ENCODE measurements at regions not wholly inside any gene's neighbourhood (a gene's known extent, or its start where the extent isn't known, plus 50 kb on each side); places are given as distances from the start of the nearest gene placed in this dataset.
"Not testable (repeated sequence)": the region's sequence is repeated elsewhere in the genome, so short reads cannot be mapped to it uniquely, and the experiment has no call there.

- Histone ChIP-seq H3K36me3 (ENCODE audit: control insufficient read depth in 2 of 2, insufficient read depth in 2 of 2, low read length in 1 of 2) (no peaks in the 10 kb centered on the region), H3K4me1 (ENCODE audit: control insufficient read depth in 2 of 2, insufficient read depth in 2 of 2, low read length in 1 of 2) (no peaks in the 10 kb centered on the region), H3K4me3 (ENCODE audit: low read depth in 1 of 2, low read length in 2 of 2) (no peak overlapping the region), H3K27ac (ENCODE audit: low read depth in 2 of 2, low read length in 1 of 2) (no peak overlapping the region), H3K27me3 (ENCODE audit: control insufficient read depth in 1 of 2, insufficient read depth in 2 of 2, low read length in 2 of 2) (no peaks in the 10 kb centered on the region), H3K9me3 (ENCODE audit: control insufficient read depth in 2 of 2, insufficient read depth in 1 of 2, low read depth in 1 of 2, low read length in 1 of 2) (peaks cover 0 to 3% of the 10 kb centered on the region in 2 donors)
- WGBS, 2 donors = 72 to 77% methylated on average over 12 of the region's 12 CpGs
These were observed 64.7 kb downstream of the KCNJ18 start for GRCh38 chr17:21756856-21757619.

- not testable (repeated sequence) for H3K9me3 ChIP-seq (ENCODE audit: control insufficient read depth in 2 of 2, insufficient read depth in 1 of 2, low read depth in 1 of 2, low read length in 1 of 2); H3K4me3 ChIP-seq (ENCODE audit: low read depth in 1 of 2, low read length in 2 of 2); H3K27me3 ChIP-seq (ENCODE audit: control insufficient read depth in 1 of 2, insufficient read depth in 2 of 2, low read length in 2 of 2); H3K27ac ChIP-seq (ENCODE audit: low read depth in 2 of 2, low read length in 1 of 2); H3K4me1 ChIP-seq (ENCODE audit: control insufficient read depth in 2 of 2, insufficient read depth in 2 of 2, low read length in 1 of 2); H3K36me3 ChIP-seq (ENCODE audit: control insufficient read depth in 2 of 2, insufficient read depth in 2 of 2, low read length in 1 of 2)
- WGBS, 2 donors = 78 to 92% methylated on average over 1 of the region's 1 CpG
These were observed 67.3 kb downstream of the KCNJ18 start for GRCh38 chr17:21759636-21760035.

- H3K4me3 ChIP-seq (ENCODE audit: low read depth in 1 of 2, low read length in 2 of 2); H3K9me3 ChIP-seq (ENCODE audit: control insufficient read depth in 2 of 2, insufficient read depth in 1 of 2, low read depth in 1 of 2, low read length in 1 of 2); H3K4me1 ChIP-seq (ENCODE audit: control insufficient read depth in 2 of 2, insufficient read depth in 2 of 2, low read length in 1 of 2); H3K27ac ChIP-seq (ENCODE audit: low read depth in 2 of 2, low read length in 1 of 2); H3K36me3 ChIP-seq (ENCODE audit: control insufficient read depth in 2 of 2, insufficient read depth in 2 of 2, low read length in 1 of 2); H3K27me3 ChIP-seq (ENCODE audit: control insufficient read depth in 1 of 2, insufficient read depth in 2 of 2, low read length in 2 of 2): not testable (repeated sequence)
- 81 to 84% methylated on average over 25 of the region's 25 CpGs for WGBS, 2 donors
These were observed 71.5 kb downstream of the KCNJ18 start for GRCh38 chr17:21763738-21764340.

- not testable (repeated sequence) for H3K36me3 ChIP-seq (ENCODE audit: control insufficient read depth in 2 of 2, insufficient read depth in 2 of 2, low read length in 1 of 2); H3K27me3 ChIP-seq (ENCODE audit: control insufficient read depth in 1 of 2, insufficient read depth in 2 of 2, low read length in 2 of 2); H3K9me3 ChIP-seq (ENCODE audit: control insufficient read depth in 2 of 2, insufficient read depth in 1 of 2, low read depth in 1 of 2, low read length in 1 of 2); H3K4me1 ChIP-seq (ENCODE audit: control insufficient read depth in 2 of 2, insufficient read depth in 2 of 2, low read length in 1 of 2); H3K4me3 ChIP-seq (ENCODE audit: low read depth in 1 of 2, low read length in 2 of 2); H3K27ac ChIP-seq (ENCODE audit: low read depth in 2 of 2, low read length in 1 of 2)
- 63 to 68% methylated on average over 11 of the region's 11 CpGs for WGBS, 2 donors
These were observed 73.4 kb downstream of the KCNJ18 start for GRCh38 chr17:21765651-21766290.

DNA sequence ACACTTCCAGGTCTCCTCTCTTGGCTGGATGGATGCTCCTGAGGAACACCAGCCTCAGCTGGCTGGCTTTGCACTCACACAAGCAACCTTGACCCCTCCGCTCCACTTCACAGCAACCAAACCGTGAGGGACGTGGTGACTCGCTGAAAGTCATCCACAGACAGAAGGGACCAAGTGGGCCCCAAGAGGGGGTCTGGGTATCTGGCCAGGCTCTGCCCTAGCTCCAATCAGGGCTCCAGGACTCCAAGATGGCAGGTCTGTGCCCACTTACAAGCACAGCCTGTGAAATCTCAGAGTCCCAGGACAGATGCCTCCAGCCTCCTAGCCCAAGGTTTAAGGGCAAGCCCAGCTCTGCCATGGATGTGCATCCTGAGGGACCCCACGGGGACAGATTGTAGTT is 74.2 kb downstream of the KCNJ18 start:
- H3K27me3 ChIP-seq (ENCODE audit: control insufficient read depth in 1 of 2, insufficient read depth in 2 of 2, low read length in 2 of 2); H3K27ac ChIP-seq (ENCODE audit: low read depth in 2 of 2, low read length in 1 of 2); H3K4me3 ChIP-seq (ENCODE audit: low read depth in 1 of 2, low read length in 2 of 2); H3K36me3 ChIP-seq (ENCODE audit: control insufficient read depth in 2 of 2, insufficient read depth in 2 of 2, low read length in 1 of 2); H3K9me3 ChIP-seq (ENCODE audit: control insufficient read depth in 2 of 2, insufficient read depth in 1 of 2, low read depth in 1 of 2, low read length in 1 of 2); H3K4me1 ChIP-seq (ENCODE audit: control insufficient read depth in 2 of 2, insufficient read depth in 2 of 2, low read length in 1 of 2): not testable (repeated sequence)
- 75 to 82% methylated on average over 5 of the region's 5 CpGs for WGBS, 2 donors

GRCh38 chr17:21767162-21768156 is 75.1 kb downstream of the KCNJ18 start:
- not testable (repeated sequence) for H3K4me1 ChIP-seq (ENCODE audit: control insufficient read depth in 2 of 2, insufficient read depth in 2 of 2, low read length in 1 of 2); H3K36me3 ChIP-seq (ENCODE audit: control insufficient read depth in 2 of 2, insufficient read depth in 2 of 2, low read length in 1 of 2); H3K9me3 ChIP-seq (ENCODE audit: control insufficient read depth in 2 of 2, insufficient read depth in 1 of 2, low read depth in 1 of 2, low read length in 1 of 2); H3K27ac ChIP-seq (ENCODE audit: low read depth in 2 of 2, low read length in 1 of 2); H3K27me3 ChIP-seq (ENCODE audit: control insufficient read depth in 1 of 2, insufficient read depth in 2 of 2, low read length in 2 of 2); H3K4me3 ChIP-seq (ENCODE audit: low read depth in 1 of 2, low read length in 2 of 2)
- WGBS, 2 donors = 63 to 70% methylated on average over 6 to 7 of the region's 7 CpGs

DNA sequence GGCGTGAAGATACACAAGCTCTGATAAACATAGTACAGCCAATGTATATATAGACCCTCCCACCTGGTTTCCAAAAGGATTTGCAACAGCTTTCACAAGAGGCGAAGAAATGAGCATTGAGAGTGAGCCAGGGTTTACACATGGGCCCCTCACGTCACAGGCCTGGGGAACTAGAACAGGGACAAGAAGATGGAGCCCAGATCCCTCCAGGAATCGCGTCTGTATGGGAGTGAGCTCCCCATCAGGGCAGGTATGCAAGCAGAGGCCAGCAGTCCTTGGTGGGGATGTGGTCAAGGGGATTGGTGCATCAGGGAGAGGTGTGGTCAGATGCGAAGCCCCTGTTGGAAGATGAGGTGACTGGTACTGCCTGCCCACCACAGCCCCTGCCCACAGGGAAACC is 75.9 kb downstream of the KCNJ18 start:
- H3K27ac ChIP-seq (ENCODE audit: low read depth in 2 of 2, low read length in 1 of 2); H3K27me3 ChIP-seq (ENCODE audit: control insufficient read depth in 1 of 2, insufficient read depth in 2 of 2, low read length in 2 of 2); H3K4me1 ChIP-seq (ENCODE audit: control insufficient read depth in 2 of 2, insufficient read depth in 2 of 2, low read length in 1 of 2); H3K4me3 ChIP-seq (ENCODE audit: low read depth in 1 of 2, low read length in 2 of 2); H3K9me3 ChIP-seq (ENCODE audit: control insufficient read depth in 2 of 2, insufficient read depth in 1 of 2, low read depth in 1 of 2, low read length in 1 of 2); H3K36me3 ChIP-seq (ENCODE audit: control insufficient read depth in 2 of 2, insufficient read depth in 2 of 2, low read length in 1 of 2): not testable (repeated sequence)
- 56 to 68% methylated on average over 6 of the region's 6 CpGs for WGBS, 2 donors

DNA sequence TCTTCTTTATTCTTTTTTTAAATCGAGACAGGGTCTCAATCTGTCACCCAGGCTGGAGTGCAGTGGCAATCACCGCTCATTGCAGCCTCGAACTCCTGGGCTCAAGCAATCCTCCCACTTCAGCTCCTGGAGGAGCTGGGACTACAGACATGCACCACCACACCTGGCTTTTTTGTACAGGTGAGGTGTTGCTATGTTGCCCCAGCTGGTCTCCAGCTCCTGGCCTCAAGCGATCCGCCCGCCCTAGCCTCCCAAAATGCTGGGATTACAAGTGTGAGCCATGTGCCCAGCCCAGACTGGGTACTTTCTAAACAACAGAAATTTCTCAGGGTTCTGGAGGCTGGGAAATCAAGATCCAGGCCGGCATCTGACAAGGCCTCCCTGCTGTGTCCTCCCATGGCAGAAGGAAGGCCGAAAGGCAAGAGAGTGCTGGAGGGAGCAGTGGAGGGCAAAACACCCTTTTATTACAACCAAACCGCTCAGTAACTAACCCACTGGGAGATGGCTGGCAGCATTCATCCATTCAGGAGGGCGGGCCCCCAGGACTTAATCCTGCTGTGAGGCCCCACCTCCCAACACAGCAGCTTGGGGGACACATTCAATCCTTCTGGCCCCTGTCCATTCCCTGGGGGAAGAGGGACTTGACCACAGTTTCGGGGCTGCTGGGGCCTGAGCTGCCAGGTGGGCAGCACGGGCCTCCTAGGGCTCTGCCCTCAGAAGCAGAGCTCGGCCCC is 76.6 kb downstream of the KCNJ18 start:
- not testable (repeated sequence) for H3K9me3 ChIP-seq (ENCODE audit: control insufficient read depth in 2 of 2, insufficient read depth in 1 of 2, low read depth in 1 of 2, low read length in 1 of 2); H3K4me1 ChIP-seq (ENCODE audit: control insufficient read depth in 2 of 2, insufficient read depth in 2 of 2, low read length in 1 of 2); H3K4me3 ChIP-seq (ENCODE audit: low read depth in 1 of 2, low read length in 2 of 2); H3K36me3 ChIP-seq (ENCODE audit: control insufficient read depth in 2 of 2, insufficient read depth in 2 of 2, low read length in 1 of 2); H3K27me3 ChIP-seq (ENCODE audit: control insufficient read depth in 1 of 2, insufficient read depth in 2 of 2, low read length in 2 of 2); H3K27ac ChIP-seq (ENCODE audit: low read depth in 2 of 2, low read length in 1 of 2)
- WGBS, 2 donors = 78 to 79% methylated on average over 12 to 13 of the region's 13 CpGs

GRCh38 chr17:21769781-21770180 is 77.5 kb downstream of the KCNJ18 start:
- not testable (repeated sequence) for H3K27me3 ChIP-seq (ENCODE audit: control insufficient read depth in 1 of 2, insufficient read depth in 2 of 2, low read length in 2 of 2); H3K9me3 ChIP-seq (ENCODE audit: control insufficient read depth in 2 of 2, insufficient read depth in 1 of 2, low read depth in 1 of 2, low read length in 1 of 2)
- 91 to 93% methylated on average over 13 to 16 of the region's 16 CpGs for WGBS, 2 donors

More at GRCh38 chr17:21769781-21770180, 77.5 kb downstream of the KCNJ18 start:
- H3K4me3 ChIP-seq (ENCODE audit: low read depth in 1 of 2, low read length in 2 of 2); H3K27ac ChIP-seq (ENCODE audit: low read depth in 2 of 2, low read length in 1 of 2); H3K4me1 ChIP-seq (ENCODE audit: control insufficient read depth in 2 of 2, insufficient read depth in 2 of 2, low read length in 1 of 2); H3K36me3 ChIP-seq (ENCODE audit: control insufficient read depth in 2 of 2, insufficient read depth in 2 of 2, low read length in 1 of 2): not testable (repeated sequence)

All from esophagus (tissue), 2 donors.